PC-9 (cell line): ENCODE measurements at regions not wholly inside any gene's neighbourhood (a gene's known extent, or its start where the extent isn't known, plus 50 kb on each side); places are given as distances from the start of the nearest gene placed in this dataset.

Experiments
- BruUV-seq: library from RNA; stranded (reverse); fragments of 400-500 nt; replicated peaks from 2 replicates; lab custom pipeline; 2021; lab: Mats Ljungman, UMichigan
- CTCF ChIA-PET: fragments of 300-600 bp; sonication (Branson Sonifier 250); formaldehyde crosslinking; loops from one replicate; lab custom pipeline; 2022; ENCODE audit warnings: antibody characterized with exemption; lab: Charles Lee
- POLR2A ChIA-PET: fragments of 300-600 bp; sonication (Branson Sonifier 250); formaldehyde crosslinking; loops from one replicate; lab custom pipeline; 2022; ENCODE audit warnings: antibody characterized with exemption; ENCODE audit not compliant: unreplicated experiment; lab: Charles Lee
- DNase-seq, 2 experiments: peaks; one replicate each; pipeline versions ENCODE4 v3.0.0 to v3.0.0-alpha.2; 2015 to 2022; ENCODE audit warnings: mixed read lengths in 1 of 2
- H2AFZ ChIP-seq: fragments of 200-600 bp; sonication (generic); 2 replicates; pipeline ENCODE4 v1.8.1; 2017; ENCODE audit warnings: antibody characterized with exemption
- H3F3A ChIP-seq: fragments of 200-600 bp; sonication (generic); 2 replicates; pipeline ENCODE4 v1.8.1; 2017; ENCODE audit warnings: antibody characterized with exemption, mild to moderate bottlenecking, low read depth; ENCODE audit not compliant: insufficient read depth
- H3K27ac ChIP-seq: fragments of 200-600 bp; sonication (generic); 2 replicates; pipeline ENCODE4 v1.6.1; 2016; ENCODE audit warnings: mixed run types
- H3K27me3 ChIP-seq: fragments of 200-600 bp; sonication (generic); 2 replicates; pipeline ENCODE4 v1.6.1; 2016; ENCODE audit warnings: low read depth, mixed run types; ENCODE audit not compliant: insufficient read depth
- H3K36me3 ChIP-seq: fragments of 200-600 bp; sonication (generic); 2 replicates; pipeline ENCODE4 v1.6.1; 2016; ENCODE audit warnings: low read depth, mixed run types
- H3K4me1 ChIP-seq: fragments of 200-600 bp; sonication (generic); replicated peaks from 2 replicates; pipeline ENCODE4 v1.6.1; 2016; ENCODE audit warnings: mixed run types; ENCODE audit not compliant: insufficient read depth
- H3K4me2 ChIP-seq: fragments of 200-600 bp; sonication (generic); 2 replicates; pipeline ENCODE4 v1.6.1; 2017; ENCODE audit warnings: mixed run types
- H3K4me3 ChIP-seq: fragments of 200-600 bp; sonication (generic); 2 replicates; pipeline ENCODE4 v1.6.1; 2016; ENCODE audit warnings: mixed run types
- H3K79me2 ChIP-seq: fragments of 200-600 bp; sonication (generic); 2 replicates; pipeline ENCODE4 v1.6.1; 2017; ENCODE audit warnings: low read depth, mixed run types
- H3K9me2 ChIP-seq: fragments of 200-600 bp; sonication (generic); 2 replicates; pipeline ENCODE4 v1.8.1; 2017; ENCODE audit warnings: mild to moderate bottlenecking; ENCODE audit not compliant: insufficient read depth
- H3K9me3 ChIP-seq: fragments of 200-600 bp; sonication (generic); 2 replicates; pipeline ENCODE4 v1.8.1; 2016; ENCODE audit warnings: low read depth; ENCODE audit not compliant: insufficient read depth
- H4K20me1 ChIP-seq: fragments of 200-600 bp; sonication (generic); 2 replicates; pipeline ENCODE4 v1.8.1; 2017; ENCODE audit not compliant: insufficient read depth
- EZH2 ChIP-seq: fragments of 200-600 bp; sonication (generic); IDR thresholded peaks from 2 replicates; pipeline ENCODE4 v1.8.0; 2017; ENCODE audit warnings: antibody characterized with exemption, low read depth
- intact Hi-C: fragments of 100-400 bp; cut with micrococcal nuclease; formaldehyde crosslinking; loops from one replicate; pipeline ENCODE4 v1.10.0; 2022; ENCODE audit not compliant: unreplicated experiment
- TF ChIP-seq, protein P1 (sequence below): fragments of 200-600 bp; sonication (generic); conservative IDR thresholded peaks from 2 replicates; pipeline ENCODE4 v1.6.1; 2017; ENCODE audit warnings: mixed run types, antibody characterized with exemption, mild to moderate bottlenecking, moderate library complexity

- Histone ChIP-seq H4K20me1 (no peaks in the 10 kb centered on the region), H3K79me2 (no peaks in the 10 kb centered on the region), H3F3A (no peaks in the 10 kb centered on the region), H3K27me3 (peaks cover 3% of the 10 kb centered on the region; the same call in 1 of the 2 replicates), H3K4me2 (no peak overlapping the region), H3K36me3 (no peaks in the 10 kb centered on the region), H3K4me1 (no peaks in the 10 kb centered on the region), H3K9me3 (no peaks in the 10 kb centered on the region), H2AFZ (no peak overlapping the region), H3K27ac (no peak overlapping the region), H3K9me2 (no peaks in the 10 kb centered on the region), H3K4me3 (no peak overlapping the region)
- intact Hi-C loops = no loop called here
- no peak for DNase-seq
- POLR2A ChIA-PET = interaction anchor here (0.6 kb wide), 1 partner anchor 62 kb away, joined by 3 read pairs; no protein-coding TSS in a partner anchor
- no peak for TF ChIP-seq EZH2
- TF ChIP-seq, protein P1, sequence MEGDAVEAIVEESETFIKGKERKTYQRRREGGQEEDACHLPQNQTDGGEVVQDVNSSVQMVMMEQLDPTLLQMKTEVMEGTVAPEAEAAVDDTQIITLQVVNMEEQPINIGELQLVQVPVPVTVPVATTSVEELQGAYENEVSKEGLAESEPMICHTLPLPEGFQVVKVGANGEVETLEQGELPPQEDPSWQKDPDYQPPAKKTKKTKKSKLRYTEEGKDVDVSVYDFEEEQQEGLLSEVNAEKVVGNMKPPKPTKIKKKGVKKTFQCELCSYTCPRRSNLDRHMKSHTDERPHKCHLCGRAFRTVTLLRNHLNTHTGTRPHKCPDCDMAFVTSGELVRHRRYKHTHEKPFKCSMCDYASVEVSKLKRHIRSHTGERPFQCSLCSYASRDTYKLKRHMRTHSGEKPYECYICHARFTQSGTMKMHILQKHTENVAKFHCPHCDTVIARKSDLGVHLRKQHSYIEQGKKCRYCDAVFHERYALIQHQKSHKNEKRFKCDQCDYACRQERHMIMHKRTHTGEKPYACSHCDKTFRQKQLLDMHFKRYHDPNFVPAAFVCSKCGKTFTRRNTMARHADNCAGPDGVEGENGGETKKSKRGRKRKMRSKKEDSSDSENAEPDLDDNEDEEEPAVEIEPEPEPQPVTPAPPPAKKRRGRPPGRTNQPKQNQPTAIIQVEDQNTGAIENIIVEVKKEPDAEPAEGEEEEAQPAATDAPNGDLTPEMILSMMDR = no peak
- BruUV-seq = no TSS peak
- CTCF ChIA-PET = no interaction called here
Measured at GRCh38 chr11:30149998-30150397, 80.8 kb upstream of the FSHB start.

DNA sequence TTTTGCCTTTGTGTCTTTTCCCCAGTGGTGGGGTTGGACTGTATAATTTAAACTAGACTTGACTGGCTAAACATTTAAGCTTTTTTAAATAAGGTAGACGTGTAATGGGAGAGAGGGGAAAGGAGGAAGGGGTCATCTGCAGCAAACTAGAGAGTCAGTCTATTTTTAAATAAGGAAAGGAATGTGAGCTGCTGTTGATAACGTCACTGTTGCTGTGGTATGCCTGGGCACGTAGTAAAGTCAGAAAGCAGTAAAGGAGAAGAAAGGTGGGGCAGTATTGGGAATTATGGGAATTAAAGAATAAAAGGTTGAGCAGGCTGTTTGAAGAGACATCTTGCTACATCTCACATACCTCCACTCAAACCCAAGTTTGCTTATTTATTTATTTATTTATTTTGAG, 80.4 kb upstream of the FSHB start:
- Histone ChIP-seq H4K20me1 (no peaks in the 10 kb centered on the region), H3K36me3 (no peaks in the 10 kb centered on the region), H3K4me1 (no peaks in the 10 kb centered on the region), H3K4me2 (no peak overlapping the region), H3K27me3 (peaks cover 6% of the 10 kb centered on the region), H3K9me3 (no peaks in the 10 kb centered on the region), H2AFZ (no peak overlapping the region), H3K4me3 (no peak overlapping the region), H3K79me2 (no peaks in the 10 kb centered on the region), H3F3A (no peaks in the 10 kb centered on the region), H3K27ac (no peak overlapping the region), H3K9me2 (no peaks in the 10 kb centered on the region)
- TF ChIP-seq, protein P1 = no peak
- TF ChIP-seq EZH2 = no peak
- ChIA-PET CTCF (no interaction called here), POLR2A (interaction anchor here (0.6 kb wide), 1 partner anchor 62 kb away, joined by 3 read pairs; no protein-coding TSS in a partner anchor)
- intact Hi-C loops = no loop called here
- no TSS peak for BruUV-seq
- no peak for DNase-seq

GRCh38 chr11:30153008-30153407, 77.8 kb upstream of the FSHB start:
- no peaks in the 10 kb centered on the region for H3K4me1 ChIP-seq
- H2AFZ ChIP-seq = no peak overlapping the region
- no peaks in the 10 kb centered on the region for H4K20me1 ChIP-seq
- peaks cover 8% of the 10 kb centered on the region for H3K27me3 ChIP-seq
- H3K4me3 ChIP-seq = no peak overlapping the region
- no peak overlapping the region for H3K4me2 ChIP-seq
- H3K9me2 ChIP-seq = no peaks in the 10 kb centered on the region
- no peaks in the 10 kb centered on the region for H3K79me2 ChIP-seq
- no peaks in the 10 kb centered on the region for H3K36me3 ChIP-seq
- H3K27ac ChIP-seq = no peak overlapping the region
- BruUV-seq = no TSS peak
- no peaks in the 10 kb centered on the region for H3K9me3 ChIP-seq
- ChIA-PET POLR2A (no interaction called here), CTCF (no interaction called here)
- TF ChIP-seq, protein P1 = no peak
- no peak for TF ChIP-seq EZH2
- DNase-seq = no peak
- H3F3A ChIP-seq = no peaks in the 10 kb centered on the region
- intact Hi-C loops = no loop called here
